HL-60 (cell line): ENCODE measurements at regions not wholly inside any gene's neighbourhood (a gene's known extent, or its start where the extent isn't known, plus 50 kb on each side); places are given as distances from the start of the nearest gene placed in this dataset.

ENCODE experiments used
- GABPA ChIP-seq: IDR thresholded peaks from 2 replicates; pipeline ENCODE4 v1.6.1; 2012; ENCODE audit warnings: low read depth
- POLR2AphosphoS5 ChIP-seq: IDR thresholded peaks from 2 replicates; pipeline ENCODE4 v1.6.1; 2012; ENCODE audit warnings: low read depth
- SPI1 ChIP-seq: IDR thresholded peaks from 2 replicates; pipeline ENCODE4 v1.6.1; 2012; ENCODE audit warnings: low read depth, mild to moderate bottlenecking, borderline replicate concordance
- TF ChIP-seq, protein P1 (sequence below): IDR thresholded peaks from one replicate; pipeline ENCODE4 v1.5.1; 2011; ENCODE audit warnings: low read length, control low read depth, inconsistent platforms; ENCODE audit not compliant: insufficient read depth
- TF ChIP-seq, protein P2 (sequence below): IDR thresholded peaks from 2 replicates; pipeline ENCODE4 v1.6.1; 2012; ENCODE audit warnings: low read depth; ENCODE audit not compliant: insufficient replicate concordance

DNA sequence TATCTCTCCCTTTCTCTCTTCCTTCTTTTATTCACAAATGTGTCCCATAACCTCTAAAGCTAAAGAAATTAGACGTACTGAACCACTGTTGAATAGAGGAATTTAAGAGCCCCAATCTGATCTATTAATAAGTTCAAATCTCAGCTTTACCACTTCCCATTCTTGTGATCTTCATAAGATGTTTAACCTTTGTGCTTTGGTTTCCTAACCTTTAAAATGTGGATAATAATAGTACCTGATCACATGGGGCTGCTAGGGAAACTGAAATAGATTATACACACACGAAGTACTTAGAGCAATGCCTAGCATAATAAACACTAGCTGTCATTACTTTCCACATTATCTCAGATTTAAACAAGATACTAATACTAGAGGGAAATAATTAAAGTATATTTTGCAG, 324.3 kb upstream of the SEMA6A start:
- TF ChIP-seq, protein P1, sequence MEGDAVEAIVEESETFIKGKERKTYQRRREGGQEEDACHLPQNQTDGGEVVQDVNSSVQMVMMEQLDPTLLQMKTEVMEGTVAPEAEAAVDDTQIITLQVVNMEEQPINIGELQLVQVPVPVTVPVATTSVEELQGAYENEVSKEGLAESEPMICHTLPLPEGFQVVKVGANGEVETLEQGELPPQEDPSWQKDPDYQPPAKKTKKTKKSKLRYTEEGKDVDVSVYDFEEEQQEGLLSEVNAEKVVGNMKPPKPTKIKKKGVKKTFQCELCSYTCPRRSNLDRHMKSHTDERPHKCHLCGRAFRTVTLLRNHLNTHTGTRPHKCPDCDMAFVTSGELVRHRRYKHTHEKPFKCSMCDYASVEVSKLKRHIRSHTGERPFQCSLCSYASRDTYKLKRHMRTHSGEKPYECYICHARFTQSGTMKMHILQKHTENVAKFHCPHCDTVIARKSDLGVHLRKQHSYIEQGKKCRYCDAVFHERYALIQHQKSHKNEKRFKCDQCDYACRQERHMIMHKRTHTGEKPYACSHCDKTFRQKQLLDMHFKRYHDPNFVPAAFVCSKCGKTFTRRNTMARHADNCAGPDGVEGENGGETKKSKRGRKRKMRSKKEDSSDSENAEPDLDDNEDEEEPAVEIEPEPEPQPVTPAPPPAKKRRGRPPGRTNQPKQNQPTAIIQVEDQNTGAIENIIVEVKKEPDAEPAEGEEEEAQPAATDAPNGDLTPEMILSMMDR: no peak
- TF ChIP-seq GABPA (no peak), POLR2AphosphoS5 (no peak), SPI1 (no peak)
- TF ChIP-seq, protein P2, sequence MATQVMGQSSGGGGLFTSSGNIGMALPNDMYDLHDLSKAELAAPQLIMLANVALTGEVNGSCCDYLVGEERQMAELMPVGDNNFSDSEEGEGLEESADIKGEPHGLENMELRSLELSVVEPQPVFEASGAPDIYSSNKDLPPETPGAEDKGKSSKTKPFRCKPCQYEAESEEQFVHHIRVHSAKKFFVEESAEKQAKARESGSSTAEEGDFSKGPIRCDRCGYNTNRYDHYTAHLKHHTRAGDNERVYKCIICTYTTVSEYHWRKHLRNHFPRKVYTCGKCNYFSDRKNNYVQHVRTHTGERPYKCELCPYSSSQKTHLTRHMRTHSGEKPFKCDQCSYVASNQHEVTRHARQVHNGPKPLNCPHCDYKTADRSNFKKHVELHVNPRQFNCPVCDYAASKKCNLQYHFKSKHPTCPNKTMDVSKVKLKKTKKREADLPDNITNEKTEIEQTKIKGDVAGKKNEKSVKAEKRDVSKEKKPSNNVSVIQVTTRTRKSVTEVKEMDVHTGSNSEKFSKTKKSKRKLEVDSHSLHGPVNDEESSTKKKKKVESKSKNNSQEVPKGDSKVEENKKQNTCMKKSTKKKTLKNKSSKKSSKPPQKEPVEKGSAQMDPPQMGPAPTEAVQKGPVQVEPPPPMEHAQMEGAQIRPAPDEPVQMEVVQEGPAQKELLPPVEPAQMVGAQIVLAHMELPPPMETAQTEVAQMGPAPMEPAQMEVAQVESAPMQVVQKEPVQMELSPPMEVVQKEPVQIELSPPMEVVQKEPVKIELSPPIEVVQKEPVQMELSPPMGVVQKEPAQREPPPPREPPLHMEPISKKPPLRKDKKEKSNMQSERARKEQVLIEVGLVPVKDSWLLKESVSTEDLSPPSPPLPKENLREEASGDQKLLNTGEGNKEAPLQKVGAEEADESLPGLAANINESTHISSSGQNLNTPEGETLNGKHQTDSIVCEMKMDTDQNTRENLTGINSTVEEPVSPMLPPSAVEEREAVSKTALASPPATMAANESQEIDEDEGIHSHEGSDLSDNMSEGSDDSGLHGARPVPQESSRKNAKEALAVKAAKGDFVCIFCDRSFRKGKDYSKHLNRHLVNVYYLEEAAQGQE: no peak
